Activated T-helper 2 cell treated with anti-CD3 and anti-CD28 coated beads, Interferon-gamma antibody, Interleukin-2, Interleukin-4, amounts not matched to agents 10 μg/mL and 5 μg/mL and 100 μg/mL, durations not matched to agents 14 hours and 24 hours and 36 hours (primary cell): ENCODE measurements at regions not wholly inside any gene's neighbourhood (a gene's known extent, or its start where the extent isn't known, plus 50 kb on each side); places are given as distances from the start of the nearest gene placed in this dataset.

Experiments
- DNase-seq: peaks from one replicate; pipeline ENCODE4 v3.0.0; 2021; ENCODE audit warnings: low spot score
- H3K27ac Mint-ChIP-seq: one replicate; pipeline ENCODE4 v1.8.0; 2021; ENCODE audit warnings: mixed read lengths
- H3K27me3 Mint-ChIP-seq: one replicate; pipeline ENCODE4 v1.8.0; 2021; ENCODE audit warnings: low read depth, mixed read lengths
- H3K36me3 Mint-ChIP-seq: one replicate; pipeline ENCODE4 v1.8.0; 2021; ENCODE audit warnings: low read depth, mixed read lengths
- H3K4me1 Mint-ChIP-seq: one replicate; pipeline ENCODE4 v1.8.0; 2021; ENCODE audit warnings: low read depth, mixed read lengths
- H3K4me3 Mint-ChIP-seq: one replicate; pipeline ENCODE4 v1.8.0; 2021; ENCODE audit warnings: low read depth, mild to moderate bottlenecking, moderate library complexity, mixed read lengths
- H3K9me3 Mint-ChIP-seq: one replicate; pipeline ENCODE4 v1.8.0; 2021; ENCODE audit warnings: mixed read lengths
- intact Hi-C: fragments of 100-400 bp; cut with micrococcal nuclease; formaldehyde crosslinking; loops from one replicate; pipeline ENCODE4 v1.15.1; 2023

- no peak for DNase-seq
- H3K4me3 Mint-ChIP-seq: no peak overlapping the region
- peaks cover 15% of the 10 kb centered on the region for H3K36me3 Mint-ChIP-seq
- no peaks in the 10 kb centered on the region for H3K27me3 Mint-ChIP-seq
- peak overlapping the region; percentile 88 for H3K27ac Mint-ChIP-seq
- H3K4me1 Mint-ChIP-seq: peaks cover 51% of the 10 kb centered on the region
- intact Hi-C loops: loop anchor here (1.0 to 5.0 kb wide), 5 partner anchors 10 to 173 kb away; partner anchors contain the start of gene EPAS1
- H3K9me3 Mint-ChIP-seq: peaks cover 14% of the 10 kb centered on the region
Observed at GRCh38 chr2:46239175-46239846, 57.9 kb upstream of the EPAS1 start.

DNA sequence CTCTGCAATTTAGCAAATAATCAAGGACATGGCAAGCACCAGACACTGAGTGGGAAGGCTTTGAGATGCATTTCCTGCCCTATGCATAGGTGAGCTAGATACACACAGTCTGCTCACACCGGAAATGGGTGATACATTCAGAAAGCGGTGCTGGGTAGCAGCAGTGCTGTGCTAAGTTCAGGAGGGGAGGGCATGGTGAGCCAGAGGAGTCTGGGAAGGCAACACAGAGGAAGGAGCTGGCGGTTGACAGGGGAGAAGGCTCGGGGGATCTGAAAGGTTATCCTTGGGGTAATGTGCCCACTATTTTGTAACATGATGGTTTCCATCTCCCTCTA lies 57.4 kb upstream of the EPAS1 start:
- DNase-seq: peak; percentile 63
- H3K27ac Mint-ChIP-seq: peak overlapping the region; percentile 88
- H3K4me1 Mint-ChIP-seq: peaks cover 51% of the 10 kb centered on the region
- H3K9me3 Mint-ChIP-seq: peaks cover 14% of the 10 kb centered on the region
- intact Hi-C loops: loop anchor here (1.0 to 5.0 kb wide), 5 partner anchors 11 to 174 kb away; partner anchors contain the start of gene EPAS1
- peak overlapping the region; percentile 62 for H3K4me3 Mint-ChIP-seq
- no peaks in the 10 kb centered on the region for H3K27me3 Mint-ChIP-seq
- peaks cover 15% of the 10 kb centered on the region for H3K36me3 Mint-ChIP-seq

GRCh38 chr2:46241344-46241743 lies 55.9 kb upstream of the EPAS1 start:
- Mint-ChIP-seq H3K9me3 (peaks cover 14% of the 10 kb centered on the region), H3K36me3 (peaks cover 15% of the 10 kb centered on the region), H3K27ac (no peak overlapping the region), H3K4me3 (no peak overlapping the region), H3K4me1 (peaks cover 45% of the 10 kb centered on the region), H3K27me3 (no peaks in the 10 kb centered on the region)
- DNase-seq: no peak
- intact Hi-C loops: no loop called here

GRCh38 chr2:46245869-46246268 lies 51.3 kb upstream of the EPAS1 start:
- Mint-ChIP-seq H3K27ac (no peak overlapping the region), H3K9me3 (peaks cover 20% of the 10 kb centered on the region), H3K36me3 (peaks cover 4% of the 10 kb centered on the region), H3K4me1 (peaks cover 17% of the 10 kb centered on the region), H3K27me3 (peaks cover 10% of the 10 kb centered on the region), H3K4me3 (no peak overlapping the region)
- no peak for DNase-seq
- intact Hi-C loops: no loop called here

- H3K27ac Mint-ChIP-seq: no peak overlapping the region
- H3K27me3 Mint-ChIP-seq: peaks cover 10% of the 10 kb centered on the region
- intact Hi-C loops: no loop called here
- no peaks in the 10 kb centered on the region for H3K36me3 Mint-ChIP-seq
- peaks cover 20% of the 10 kb centered on the region for H3K9me3 Mint-ChIP-seq
- no peak for DNase-seq
- peaks cover 9% of the 10 kb centered on the region for H3K4me1 Mint-ChIP-seq
- no peak overlapping the region for H3K4me3 Mint-ChIP-seq
Observed at GRCh38 chr2:46246790-46247189, 50.4 kb upstream of the EPAS1 start.
